ENCODE measurements at regions not wholly inside any gene's neighbourhood (a gene's known extent, or its start where the extent isn't known, plus 50 kb on each side); places are given as distances from the start of the nearest gene placed in this dataset.

DNA sequence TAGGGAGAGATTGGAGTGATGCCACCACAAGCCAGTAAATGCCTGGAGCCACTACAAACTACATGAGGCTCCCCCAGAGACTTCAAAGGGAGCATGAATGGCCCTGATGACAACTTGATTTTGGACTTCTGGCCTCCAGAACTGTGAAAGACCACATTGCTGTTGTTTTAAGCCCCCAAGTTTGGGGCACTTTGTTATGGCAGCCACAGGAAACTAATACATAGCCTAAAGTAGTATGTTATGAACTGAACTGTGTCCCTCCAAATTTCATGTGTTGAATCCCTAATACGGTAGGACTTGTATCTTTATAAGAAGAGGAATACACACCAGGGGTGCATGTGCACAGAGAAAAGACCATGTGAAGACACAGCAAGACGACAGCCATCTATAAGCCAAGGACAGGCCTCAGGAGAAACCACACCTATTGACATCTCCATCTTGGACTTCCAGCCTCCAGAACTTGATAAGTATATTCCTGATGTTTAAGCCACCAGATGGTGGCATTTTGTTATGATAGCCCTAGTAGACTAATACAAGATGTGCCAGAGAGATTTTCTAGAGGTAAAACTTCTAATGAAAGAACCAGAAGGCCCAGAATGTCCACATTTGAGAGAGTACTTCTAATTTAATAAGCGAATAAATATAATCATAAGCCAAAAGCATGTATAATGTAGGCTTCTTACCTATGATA, 127.1 kb upstream of the BMP4 start:
- TF ChIP-seq, protein P1, sequence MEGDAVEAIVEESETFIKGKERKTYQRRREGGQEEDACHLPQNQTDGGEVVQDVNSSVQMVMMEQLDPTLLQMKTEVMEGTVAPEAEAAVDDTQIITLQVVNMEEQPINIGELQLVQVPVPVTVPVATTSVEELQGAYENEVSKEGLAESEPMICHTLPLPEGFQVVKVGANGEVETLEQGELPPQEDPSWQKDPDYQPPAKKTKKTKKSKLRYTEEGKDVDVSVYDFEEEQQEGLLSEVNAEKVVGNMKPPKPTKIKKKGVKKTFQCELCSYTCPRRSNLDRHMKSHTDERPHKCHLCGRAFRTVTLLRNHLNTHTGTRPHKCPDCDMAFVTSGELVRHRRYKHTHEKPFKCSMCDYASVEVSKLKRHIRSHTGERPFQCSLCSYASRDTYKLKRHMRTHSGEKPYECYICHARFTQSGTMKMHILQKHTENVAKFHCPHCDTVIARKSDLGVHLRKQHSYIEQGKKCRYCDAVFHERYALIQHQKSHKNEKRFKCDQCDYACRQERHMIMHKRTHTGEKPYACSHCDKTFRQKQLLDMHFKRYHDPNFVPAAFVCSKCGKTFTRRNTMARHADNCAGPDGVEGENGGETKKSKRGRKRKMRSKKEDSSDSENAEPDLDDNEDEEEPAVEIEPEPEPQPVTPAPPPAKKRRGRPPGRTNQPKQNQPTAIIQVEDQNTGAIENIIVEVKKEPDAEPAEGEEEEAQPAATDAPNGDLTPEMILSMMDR (IDR thresholded peaks at IDR 0.05): no peak

DNA sequence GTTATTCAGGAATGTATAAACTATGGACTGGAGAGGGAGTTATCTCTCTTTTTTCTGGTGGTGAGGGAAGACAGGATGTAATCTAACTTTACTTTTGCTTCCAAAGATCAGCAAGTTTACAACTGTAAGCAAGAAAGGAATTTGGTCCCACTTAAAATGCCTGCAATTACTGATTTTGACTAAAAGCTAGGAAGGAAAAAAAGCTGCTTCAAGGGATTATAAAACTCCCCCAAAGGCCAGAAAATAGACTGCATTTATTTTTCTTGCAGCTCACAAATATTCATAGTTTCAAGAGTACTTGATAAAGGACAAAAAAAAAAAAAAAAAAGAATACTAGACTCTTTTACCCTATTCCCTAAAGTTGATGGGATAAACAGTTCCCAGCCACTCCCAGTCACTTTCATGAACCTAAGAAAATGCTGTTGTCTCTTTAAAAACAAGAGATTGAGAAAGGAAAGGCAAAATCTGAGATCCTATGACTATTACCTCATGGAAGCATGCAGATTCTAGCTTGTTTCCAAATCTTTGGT, 128.7 kb upstream of the BMP4 start:
- TF ChIP-seq, protein P1 (IDR thresholded peaks at IDR 0.05): no peak

DNA sequence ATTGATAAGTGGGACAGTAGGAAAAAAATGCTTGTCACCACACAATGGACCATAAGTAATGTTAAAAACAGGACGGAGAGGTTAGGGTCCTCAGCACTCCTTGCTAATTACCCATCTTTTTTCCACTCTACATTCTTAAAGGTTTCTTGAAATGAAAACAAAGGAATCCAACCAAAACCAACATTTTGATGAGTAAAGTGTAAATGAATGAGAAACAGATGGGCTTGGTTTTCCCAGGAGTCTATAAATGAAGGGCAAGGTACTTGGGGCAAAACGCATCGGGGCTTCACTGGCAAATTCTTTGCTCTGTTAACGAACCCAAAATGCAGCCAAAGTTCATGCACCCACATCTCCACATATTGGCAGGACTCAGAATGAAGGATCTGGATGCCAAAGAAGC, 129.2 kb upstream of the BMP4 start:
- TF ChIP-seq, protein P1 (IDR thresholded peaks at IDR 0.05): no peak

DNA sequence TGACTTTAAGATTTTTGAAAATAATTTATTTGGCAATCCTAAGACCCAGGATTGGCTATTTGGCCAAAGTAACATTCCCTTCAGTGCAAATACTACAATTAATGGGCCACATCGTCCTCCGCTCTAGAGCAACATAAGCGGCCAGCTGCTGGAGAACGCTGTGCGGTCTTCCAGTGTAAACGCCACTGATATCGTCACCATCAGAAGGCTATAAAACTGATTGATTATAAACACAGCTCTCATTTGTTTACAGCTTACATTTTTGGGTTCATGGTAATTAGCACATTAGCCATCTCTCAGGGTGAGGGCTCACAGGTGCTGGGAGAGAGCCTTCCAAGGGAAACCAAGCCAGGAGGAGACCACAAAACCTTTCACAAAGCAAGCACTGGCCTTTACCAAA, 130.1 kb upstream of the BMP4 start:
- TF ChIP-seq, protein P1 (IDR thresholded peaks at IDR 0.05): no peak

DNA sequence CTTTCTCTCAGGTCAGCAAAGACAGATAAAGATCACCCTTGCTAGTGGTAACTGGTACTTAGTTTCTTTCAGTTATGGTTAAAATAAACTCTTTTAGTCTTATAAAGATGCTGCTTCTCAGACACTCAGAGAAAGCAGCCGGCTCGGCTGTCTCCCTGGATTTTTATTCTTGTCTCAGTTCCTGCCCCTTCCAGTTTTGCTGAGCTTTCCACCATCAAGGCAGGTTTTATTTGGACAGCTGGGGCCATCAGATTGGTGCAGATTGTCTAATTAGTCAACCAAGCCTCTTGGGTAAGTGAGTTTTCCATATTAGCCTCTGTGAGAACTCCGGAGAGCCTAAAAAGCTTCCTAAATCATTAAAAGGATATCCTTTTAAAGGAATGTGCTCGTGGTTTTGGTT, 130.8 kb upstream of the BMP4 start:
- TF ChIP-seq, protein P1 (IDR thresholded peaks at IDR 0.05): no peak

DNA sequence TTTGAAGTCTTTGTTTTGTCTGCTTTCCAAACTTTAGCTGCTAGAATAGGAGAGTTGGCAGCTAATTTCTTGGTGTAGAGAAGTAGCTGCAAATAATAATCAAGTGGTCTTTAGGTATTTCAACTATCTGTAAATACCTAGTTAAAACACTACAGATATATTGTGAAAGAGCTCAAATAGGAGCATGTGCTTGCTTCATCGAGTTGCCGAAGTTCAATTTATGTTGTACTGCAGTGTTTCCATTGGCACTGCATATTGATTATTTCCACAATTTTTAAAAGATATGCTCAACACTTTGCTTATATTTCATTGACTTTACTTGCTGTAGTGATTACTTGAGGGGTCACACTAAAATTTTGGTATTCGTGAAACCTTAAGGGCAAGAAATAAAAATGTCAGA, 131.6 kb upstream of the BMP4 start:
- TF ChIP-seq, protein P1 (IDR thresholded peaks at IDR 0.05): no peak

DNA sequence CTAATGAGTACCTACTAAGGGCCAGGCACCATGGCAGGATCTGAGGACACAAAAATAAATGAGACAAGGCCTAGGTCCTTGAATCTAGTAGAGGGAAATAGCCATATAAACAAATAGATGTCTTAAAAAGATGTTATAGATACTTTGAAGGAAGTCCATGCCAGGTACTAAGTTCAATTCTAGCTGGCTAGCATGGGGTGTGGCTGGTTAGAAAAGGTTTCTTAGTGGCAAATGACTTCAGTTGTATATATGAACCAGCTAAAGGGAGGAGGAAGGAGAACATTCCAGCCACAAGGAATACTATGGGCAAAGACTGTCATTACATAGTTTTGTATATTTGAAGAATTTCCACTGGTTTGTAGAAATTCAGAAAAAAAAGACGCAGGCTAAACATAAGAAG, 133.6 kb upstream of the BMP4 start:
- TF ChIP-seq, protein P1 (IDR thresholded peaks at IDR 0.05): no peak

DNA sequence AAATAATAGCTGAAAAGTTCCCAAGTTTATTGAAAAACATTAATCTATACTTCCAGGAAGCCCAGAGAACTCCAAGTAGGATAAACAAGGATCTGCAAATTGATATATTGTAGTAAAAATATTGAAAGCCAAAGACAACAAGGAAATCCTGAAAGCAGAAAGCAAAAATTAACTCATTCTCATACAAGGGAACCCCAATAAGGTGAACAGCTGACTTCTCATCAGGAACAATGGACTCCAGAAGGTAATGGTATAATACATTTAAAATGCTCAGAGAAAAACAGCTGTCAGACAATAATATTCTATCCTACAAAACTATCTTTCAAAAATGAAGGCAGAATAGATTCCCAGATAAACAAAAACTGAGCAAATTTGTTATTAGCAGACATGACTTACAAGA, 138.1 kb upstream of the BMP4 start:
- TF ChIP-seq, protein P1 (IDR thresholded peaks at IDR 0.05): no peak

Measured in LNCAP (cell line).